CD4-positive, CD25-positive, alpha-beta regulatory T cell (primary cell): ENCODE measurements at regions not wholly inside any gene's neighbourhood (a gene's known extent, or its start where the extent isn't known, plus 50 kb on each side); places are given as distances from the start of the nearest gene placed in this dataset.
A peak's percentile ranks its signal among the peaks of the same experiment; 100 is the strongest.
"Not testable (repeated sequence)": the region's sequence is repeated elsewhere in the genome, so short reads cannot be mapped to it uniquely, and the experiment has no call there.

Experiments used
- ATAC-seq, 2 donors: fragments of 150-1000 bp; cut with Tn5 transposase; one replicate each; pipeline ENCODE4 v1.10.0; 2021; ENCODE audit warnings: low read depth in 2 of 2, moderate number of reproducible peaks in 2 of 2, moderate library complexity in 1 of 2
- DNase-seq, 3 donors: peaks; one replicate each; pipeline versions ENCODE4 v3.0.0 to v3.0.0-alpha.2; 2012 to 2022; ENCODE audit warnings: mixed read lengths in 1 of 3
- H3K27ac ChIP-seq: one replicate; pipeline ENCODE4 v1.7.0; 2013; ENCODE audit warnings: mild to moderate bottlenecking, low read length; ENCODE audit not compliant: insufficient read depth, poor library complexity, severe bottlenecking
- H3K27me3 ChIP-seq: one replicate; pipeline ENCODE4 v1.7.0; 2013; ENCODE audit warnings: low read length; ENCODE audit not compliant: control insufficient read depth, insufficient read depth
- H3K36me3 ChIP-seq: one replicate; pipeline ENCODE4 v1.7.0; 2013; ENCODE audit warnings: mild to moderate bottlenecking, low read length, moderate library complexity; ENCODE audit not compliant: control insufficient read depth, insufficient read depth
- H3K4me1 ChIP-seq: 2 replicates; pipeline ENCODE4 v1.7.0; 2013; ENCODE audit warnings: mild to moderate bottlenecking, low read length; ENCODE audit not compliant: insufficient read depth, control insufficient read depth, poor library complexity, severe bottlenecking
- H3K4me3 ChIP-seq: one replicate; pipeline ENCODE4 v1.7.0; 2013; ENCODE audit warnings: low read depth, mild to moderate bottlenecking, low read length, moderate library complexity
- H3K9me3 ChIP-seq, 2 experiments: 1 replicate in 1 of 2; 2 replicates in 1 of 2; pipeline ENCODE4 v1.7.0; 2013; ENCODE audit warnings: low read length in 2 of 2, mild to moderate bottlenecking in 1 of 2, moderate library complexity in 1 of 2; ENCODE audit not compliant: control insufficient read depth in 2 of 2
- H3K27ac Mint-ChIP-seq, 3 donors: one replicate each; pipeline ENCODE4 v1.8.0; 2020 to 2022; ENCODE audit warnings: mild to moderate bottlenecking in 3 of 3, mixed read lengths in 3 of 3, moderate library complexity in 2 of 3
- H3K27me3 Mint-ChIP-seq: one replicate; pipeline ENCODE4 v1.8.0; 2022; ENCODE audit warnings: mild to moderate bottlenecking, mixed read lengths
- H3K36me3 Mint-ChIP-seq: one replicate; pipeline ENCODE4 v1.8.0; 2020; ENCODE audit warnings: mixed read lengths
- H3K4me1 Mint-ChIP-seq, 4 donors: one replicate each; pipeline ENCODE4 v1.8.0; 2020 to 2022; ENCODE audit warnings: mixed read lengths in 4 of 4, mild to moderate bottlenecking in 1 of 4
- H3K4me3 Mint-ChIP-seq, 4 donors: one replicate each; pipeline ENCODE4 v1.8.0; 2020 to 2022; ENCODE audit warnings: mild to moderate bottlenecking in 4 of 4, mixed read lengths in 4 of 4, moderate library complexity in 3 of 4
- H3K9me3 Mint-ChIP-seq, 7 donors: one replicate each; pipeline ENCODE4 v1.8.0; 2020 to 2022; ENCODE audit warnings: mixed read lengths in 7 of 7, mild to moderate bottlenecking in 3 of 7, moderate library complexity in 2 of 7

DNA sequence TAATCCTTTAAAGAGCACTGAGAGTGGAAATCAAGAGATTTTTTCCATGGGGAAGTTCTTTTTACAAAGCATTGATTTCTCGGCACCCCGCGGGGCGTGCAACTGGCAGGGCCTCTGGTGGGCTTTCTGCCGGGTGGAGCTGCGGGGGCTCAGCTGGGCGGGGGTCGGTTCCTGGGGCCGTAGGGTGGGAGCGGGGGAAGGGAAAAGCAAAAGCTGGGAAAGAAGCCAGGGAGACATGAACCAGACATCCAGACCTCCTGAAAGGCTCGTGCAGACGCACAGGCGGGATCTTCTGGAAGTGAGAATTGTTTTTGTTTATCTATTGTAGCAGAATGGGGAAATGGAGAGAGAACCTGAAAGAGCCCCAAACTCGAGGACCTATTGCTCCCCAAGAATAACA is 235.2 kb downstream of the FAM72C start:
- H3K27me3 Mint-ChIP-seq: peaks cover 48% of the 10 kb centered on the region
- Histone ChIP-seq H3K4me1 (no peaks in the 10 kb centered on the region), H3K27ac (no peak overlapping the region), H3K36me3 (no peaks in the 10 kb centered on the region), H3K27me3 (peaks cover 2% of the 10 kb centered on the region), H3K9me3 (no peaks in the 10 kb centered on the region), H3K4me3 (no peak overlapping the region)
- H3K4me1 Mint-ChIP-seq: peaks cover 0 to 1% (median 0%) of the 10 kb centered on the region in 4 donors
- no peaks in the 10 kb centered on the region for H3K9me3 Mint-ChIP-seq
- H3K4me3 Mint-ChIP-seq: no peak overlapping the region
- no peak for DNase-seq
- H3K36me3 Mint-ChIP-seq: no peaks in the 10 kb centered on the region
- no peak overlapping the region for H3K27ac Mint-ChIP-seq
- no peak for ATAC-seq

DNA sequence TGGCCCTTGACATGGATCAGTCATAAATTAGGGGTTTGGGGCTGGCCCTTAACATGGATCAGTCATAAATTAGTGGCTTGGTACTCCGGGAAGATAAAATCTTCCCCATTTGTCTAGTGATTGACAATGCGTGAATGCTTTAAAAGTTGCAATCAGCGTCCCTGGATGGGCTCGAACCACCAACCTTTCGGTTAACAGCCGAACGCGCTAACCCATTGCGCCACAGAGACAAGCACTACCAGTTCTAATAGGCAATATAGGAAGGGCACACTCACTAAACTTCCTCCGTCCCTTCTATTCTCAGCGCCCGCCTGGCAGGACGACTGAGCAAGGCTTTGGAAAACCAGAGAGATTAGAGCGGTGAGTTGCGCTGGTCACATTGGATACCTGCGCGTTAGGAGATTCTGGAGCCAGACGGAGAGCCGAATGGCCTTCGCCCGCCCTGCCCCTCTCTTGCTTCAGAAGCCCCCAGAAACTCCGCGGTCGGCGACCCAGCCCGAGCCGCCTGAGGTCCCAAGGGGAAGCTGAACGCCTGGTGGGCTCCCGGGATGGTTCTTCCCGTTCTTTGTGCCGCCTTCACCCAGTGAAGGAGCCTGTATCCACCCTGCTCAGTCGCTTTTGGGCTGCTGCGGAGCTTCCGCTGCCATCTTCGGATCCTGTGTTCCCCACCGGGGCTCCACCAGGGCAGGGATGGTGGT is 235.9 kb downstream of the FAM72C start:
- H3K9me3 ChIP-seq: no peaks in the 10 kb centered on the region
- ATAC-seq (no peak), DNase-seq (no peak)
- Mint-ChIP-seq H3K9me3 (peaks cover 0 to 2% (median 0%) of the 10 kb centered on the region in 7 donors), H3K27ac (no peak overlapping the region), H3K4me3 (no peak overlapping the region), H3K27me3 (peaks cover 51% of the 10 kb centered on the region), H3K36me3 (no peaks in the 10 kb centered on the region), H3K4me1 (peaks cover 0 to 1% (median 0%) of the 10 kb centered on the region in 4 donors)
- H3K4me3 ChIP-seq: no peak overlapping the region
- H3K27me3 ChIP-seq: peaks cover 2% of the 10 kb centered on the region
- H3K36me3 ChIP-seq: no peaks in the 10 kb centered on the region
- no peaks in the 10 kb centered on the region for H3K4me1 ChIP-seq
- no peak overlapping the region for H3K27ac ChIP-seq

DNA sequence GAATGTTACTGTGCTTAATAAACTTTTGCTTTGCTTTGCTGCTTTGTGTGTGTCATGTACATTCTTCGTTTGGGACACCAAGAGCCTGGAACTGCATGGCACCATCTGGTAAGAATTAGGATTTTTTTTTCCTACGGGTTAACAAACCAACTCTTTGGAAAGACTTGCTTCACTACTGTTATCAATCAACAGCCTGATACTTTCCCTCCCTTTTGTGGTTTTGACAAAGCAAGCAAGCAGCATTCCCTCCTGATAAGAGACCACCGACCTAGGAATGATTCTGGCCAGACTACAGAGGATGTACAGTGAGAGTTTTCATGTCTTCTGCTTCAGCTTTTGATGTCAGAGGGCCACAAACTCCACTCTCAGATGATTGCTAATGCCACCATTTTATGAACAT is 237.5 kb downstream of the FAM72C start:
- H3K27me3 ChIP-seq, H3K9me3 Mint-ChIP-seq, H3K27ac Mint-ChIP-seq, H3K4me3 ChIP-seq, H3K4me3 Mint-ChIP-seq, H3K36me3 ChIP-seq, H3K27ac ChIP-seq, H3K4me1 Mint-ChIP-seq, DNase-seq, H3K9me3 ChIP-seq, H3K36me3 Mint-ChIP-seq, H3K4me1 ChIP-seq, ATAC-seq: not testable (repeated sequence)
- peaks cover 51% of the 10 kb centered on the region for H3K27me3 Mint-ChIP-seq

DNA sequence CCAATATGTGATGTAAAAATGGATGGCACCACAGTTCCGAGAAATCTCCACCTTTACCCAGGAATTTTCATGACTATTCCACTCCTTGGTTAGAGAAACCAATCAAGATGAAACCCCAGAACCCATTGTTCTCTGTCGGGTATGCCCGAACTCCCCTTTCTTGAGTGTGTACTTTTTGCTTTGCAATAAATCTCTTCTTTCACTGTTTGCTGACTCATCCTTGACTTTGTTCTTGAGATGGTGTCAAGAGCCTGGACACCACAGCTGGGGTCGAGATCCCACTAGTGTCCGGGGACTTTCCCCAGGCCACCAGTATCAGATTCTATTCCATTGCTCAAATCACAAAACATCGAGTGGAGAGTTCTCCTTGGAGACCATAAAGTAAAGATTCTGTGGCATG is 240.9 kb downstream of the FAM72C start:
- not testable (repeated sequence) for H3K27ac Mint-ChIP-seq, H3K4me1 ChIP-seq, H3K36me3 ChIP-seq, H3K4me1 Mint-ChIP-seq, H3K27ac ChIP-seq, H3K27me3 ChIP-seq, DNase-seq, H3K9me3 Mint-ChIP-seq, H3K9me3 ChIP-seq, H3K4me3 Mint-ChIP-seq, H3K4me3 ChIP-seq, ATAC-seq, H3K36me3 Mint-ChIP-seq
- peaks cover 51% of the 10 kb centered on the region for H3K27me3 Mint-ChIP-seq

DNA sequence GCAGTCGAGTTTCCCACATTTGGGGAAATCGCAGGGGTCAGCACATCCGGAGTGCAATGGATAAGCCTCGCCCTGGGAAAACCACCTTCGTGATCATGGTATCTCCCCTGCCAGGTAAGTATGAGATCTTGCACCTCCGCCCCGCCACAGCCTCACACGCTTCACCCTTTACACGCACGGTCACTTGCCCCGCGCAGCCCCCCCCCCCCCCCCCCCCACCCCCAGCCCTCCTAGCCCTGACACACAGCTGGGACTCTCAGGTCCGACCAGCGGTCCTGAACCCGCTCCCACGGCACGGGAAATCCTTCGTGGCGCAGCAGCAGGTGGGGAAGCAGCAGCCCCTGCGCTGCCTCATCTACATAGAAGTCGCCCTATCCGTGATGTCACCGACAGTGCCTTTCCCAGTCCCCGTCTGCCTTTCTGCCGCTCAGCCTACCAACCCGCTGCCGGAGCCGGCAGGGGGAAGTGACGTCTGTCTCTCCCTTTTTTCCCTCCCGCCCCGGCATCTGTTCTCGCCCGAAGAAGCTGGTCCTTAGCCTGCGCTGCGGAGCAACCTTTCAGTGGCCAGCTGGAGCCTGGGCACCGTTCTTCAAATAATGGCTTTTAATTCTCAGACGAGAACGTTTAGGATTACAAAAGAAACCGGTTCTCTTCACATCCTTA is 242.2 kb downstream of the FAM72C start:
- not testable (repeated sequence) for H3K9me3 ChIP-seq, H3K27ac ChIP-seq, H3K27me3 ChIP-seq, H3K36me3 ChIP-seq, H3K4me3 ChIP-seq, H3K4me1 ChIP-seq, H3K4me1 Mint-ChIP-seq, H3K9me3 Mint-ChIP-seq, H3K36me3 Mint-ChIP-seq
- Mint-ChIP-seq H3K27ac (peak overlapping the region in 1 of 3 donors; percentile 80), H3K4me3 (peak overlapping the region in 1 of 4 donors; percentile 28), H3K27me3 (peaks cover 38% of the 10 kb centered on the region)
- peak in 1 of 3 donors; percentile 11 for DNase-seq
- ATAC-seq: peak; percentile 69 to 71

DNA sequence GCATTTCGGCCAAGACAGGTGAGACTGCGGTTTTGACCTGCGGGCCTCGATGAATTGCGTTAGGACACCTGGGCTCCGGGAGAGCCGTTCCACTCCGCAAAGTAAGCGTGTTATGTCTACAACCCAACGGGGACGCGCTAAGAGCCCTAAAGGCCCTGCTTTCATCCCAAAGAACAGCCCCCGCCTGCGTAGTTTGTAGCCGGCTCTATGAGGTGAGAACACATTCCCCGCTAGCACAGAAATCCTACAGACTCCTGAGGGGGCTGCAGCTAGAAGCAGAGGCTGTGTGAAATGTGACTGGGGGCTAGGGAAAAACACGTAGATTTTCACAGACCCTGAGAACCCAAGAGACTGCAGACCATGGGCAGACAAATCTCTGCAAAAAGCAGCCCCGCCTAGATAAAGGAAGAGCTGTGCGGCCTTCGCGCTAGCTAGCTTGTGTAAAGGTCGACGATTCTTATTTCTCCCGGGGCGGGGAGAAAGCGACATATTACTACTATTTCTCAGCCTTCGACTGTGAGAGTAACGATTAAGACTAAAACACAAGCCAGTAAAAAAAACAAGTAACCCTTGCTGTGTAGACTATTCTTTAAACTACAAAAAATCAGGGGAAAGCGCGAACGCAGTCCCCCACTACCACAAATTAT is 242.9 kb downstream of the FAM72C start:
- not testable (repeated sequence) for H3K9me3 Mint-ChIP-seq, H3K27ac ChIP-seq, H3K36me3 ChIP-seq, H3K4me1 ChIP-seq, H3K4me1 Mint-ChIP-seq, H3K4me3 Mint-ChIP-seq, DNase-seq, H3K27me3 ChIP-seq, H3K9me3 ChIP-seq, H3K4me3 ChIP-seq, H3K36me3 Mint-ChIP-seq
- Mint-ChIP-seq H3K27ac (peak overlapping the region in 1 of 3 donors; percentile 80), H3K27me3 (peaks cover 36% of the 10 kb centered on the region)
- peak; percentile 80 to 82 for ATAC-seq

DNA sequence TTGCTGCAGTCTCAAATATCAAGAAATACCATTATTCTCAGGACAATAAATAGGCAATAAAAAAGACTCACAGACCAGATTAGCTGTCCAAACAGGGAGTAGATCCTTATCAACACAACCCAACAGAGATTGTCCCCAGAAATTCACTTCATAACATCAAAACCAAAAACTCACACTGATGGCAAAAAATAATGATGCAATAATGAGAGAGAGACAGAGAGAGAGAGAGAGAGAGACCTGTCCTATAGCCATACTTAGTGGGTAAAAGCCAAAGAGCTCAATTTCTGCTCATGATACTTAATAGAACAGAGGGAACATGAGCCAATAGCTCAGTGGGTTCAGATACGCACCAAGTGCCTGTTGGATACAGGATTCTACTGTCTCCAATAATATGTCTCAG is 244.5 kb downstream of the FAM72C start:
- H3K27me3 Mint-ChIP-seq: peaks cover 33% of the 10 kb centered on the region
- no peak overlapping the region for H3K4me3 Mint-ChIP-seq
- H3K9me3 ChIP-seq: no peaks in the 10 kb centered on the region
- H3K27ac ChIP-seq: no peak overlapping the region
- no peaks in the 10 kb centered on the region for H3K4me1 Mint-ChIP-seq
- DNase-seq (no peak), ATAC-seq (no peak)
- H3K27me3 ChIP-seq: no peaks in the 10 kb centered on the region
- peaks cover 0 to 5% (median 0%) of the 10 kb centered on the region in 7 donors for H3K9me3 Mint-ChIP-seq
- H3K27ac Mint-ChIP-seq: no peak overlapping the region
- no peaks in the 10 kb centered on the region for H3K36me3 ChIP-seq
- H3K36me3 Mint-ChIP-seq: no peaks in the 10 kb centered on the region
- no peaks in the 10 kb centered on the region for H3K4me1 ChIP-seq
- H3K4me3 ChIP-seq: no peak overlapping the region

DNA sequence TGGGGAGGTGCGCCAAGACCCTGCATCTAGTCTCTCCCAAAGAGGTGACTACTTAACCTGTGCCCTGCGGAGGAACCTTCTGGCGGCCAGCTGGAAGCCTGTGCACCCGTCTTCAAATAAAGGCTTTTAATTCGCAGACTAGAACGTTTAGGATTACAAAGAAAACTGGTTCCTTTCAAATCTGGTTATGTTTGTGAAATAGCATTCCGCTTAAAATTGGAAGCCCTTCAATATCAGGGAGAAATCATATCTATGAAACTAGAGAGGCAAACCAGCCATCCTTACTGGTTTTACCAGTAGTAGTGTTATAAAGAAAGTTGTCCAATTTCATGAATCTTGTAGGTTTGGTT is 250.8 kb downstream of the FAM72C start:
- Histone ChIP-seq H3K36me3 (no peaks in the 10 kb centered on the region), H3K4me1 (no peaks in the 10 kb centered on the region), H3K9me3 (no peaks in the 10 kb centered on the region), H3K4me3 (no peak overlapping the region), H3K27ac (no peak overlapping the region), H3K27me3 (no peaks in the 10 kb centered on the region)
- no peak overlapping the region for H3K27ac Mint-ChIP-seq
- peak overlapping the region in 1 of 4 donors; percentile 19 for H3K4me3 Mint-ChIP-seq
- peaks cover 0 to 3% (median 0%) of the 10 kb centered on the region in 7 donors for H3K9me3 Mint-ChIP-seq
- DNase-seq: no peak
- H3K36me3 Mint-ChIP-seq: no peaks in the 10 kb centered on the region
- peaks cover 33% of the 10 kb centered on the region for H3K27me3 Mint-ChIP-seq
- no peak for ATAC-seq
- no peaks in the 10 kb centered on the region for H3K4me1 Mint-ChIP-seq
